Dendritic cell treated with granulocyte-macrophage colony-stimulating factor and Interleukin-4, amounts not matched to agents 40 ng/mL and 50 ng/mL, for 4 days (primary cell): ENCODE measurements at regions not wholly inside any gene's neighbourhood (a gene's known extent, or its start where the extent isn't known, plus 50 kb on each side); places are given as distances from the start of the nearest gene placed in this dataset.

ENCODE experiments used
- H3K27ac Mint-ChIP-seq: one replicate; pipeline ENCODE4 v1.8.0; 2022; ENCODE audit warnings: mild to moderate bottlenecking, mixed read lengths
- H3K27me3 Mint-ChIP-seq: one replicate; pipeline ENCODE4 v1.8.0; 2022; ENCODE audit warnings: mild to moderate bottlenecking, mixed read lengths
- H3K36me3 Mint-ChIP-seq: one replicate; pipeline ENCODE4 v1.8.0; 2022; ENCODE audit warnings: low read depth, mixed read lengths
- H3K4me1 Mint-ChIP-seq: one replicate; pipeline ENCODE4 v1.8.0; 2022; ENCODE audit warnings: low read depth, mixed read lengths
- H3K4me3 Mint-ChIP-seq: one replicate; pipeline ENCODE4 v1.8.0; 2022; ENCODE audit warnings: mild to moderate bottlenecking, moderate library complexity, mixed read lengths
- H3K9me3 Mint-ChIP-seq: one replicate; pipeline ENCODE4 v1.8.0; 2022; ENCODE audit warnings: mixed read lengths
- intact Hi-C: fragments of 100-400 bp; cut with micrococcal nuclease; formaldehyde crosslinking; loops from one replicate; pipeline ENCODE4 v1.15.0; 2022

DNA sequence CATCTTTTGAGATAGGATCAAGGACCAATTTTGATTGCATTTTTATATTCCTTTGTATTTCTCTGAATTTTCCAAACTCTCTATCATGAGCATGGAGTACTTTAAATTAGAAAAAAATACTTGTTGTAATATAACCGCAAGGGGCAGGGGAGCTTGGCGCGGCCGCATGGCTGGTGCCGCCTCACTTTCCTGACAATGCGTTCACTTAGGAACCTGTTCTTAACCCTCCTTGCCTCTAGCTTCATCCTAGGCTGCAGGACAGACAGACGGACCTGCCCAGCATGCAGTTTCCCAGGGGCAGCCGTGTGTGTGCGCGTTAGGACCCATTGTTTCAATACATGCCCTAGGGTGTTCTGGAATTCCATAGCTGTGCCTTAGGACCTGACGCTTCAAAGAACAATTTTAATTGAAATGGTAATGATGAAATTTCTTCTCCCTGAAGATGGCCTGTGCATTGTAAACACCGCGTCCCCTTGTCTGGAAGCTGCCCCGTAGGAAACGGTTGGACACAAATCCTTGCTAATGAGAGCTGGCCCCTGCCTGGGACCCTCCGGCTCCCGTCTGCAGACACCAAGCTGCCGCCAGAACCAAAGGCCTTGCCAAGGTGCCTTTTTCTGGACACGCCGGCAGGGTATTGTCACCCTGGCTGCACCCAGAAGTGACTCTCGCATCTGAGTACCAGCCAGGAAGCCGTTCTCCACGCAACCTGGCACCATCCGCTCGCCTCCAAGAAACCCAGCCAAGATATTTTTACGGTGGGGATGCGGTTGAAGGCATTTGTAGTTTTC is 466.4 kb downstream of the NPHP4 start:
- Mint-ChIP-seq H3K27me3 (peaks cover 7% of the 10 kb centered on the region), H3K4me1 (no peaks in the 10 kb centered on the region), H3K36me3 (no peaks in the 10 kb centered on the region), H3K27ac (no peak overlapping the region), H3K9me3 (no peaks in the 10 kb centered on the region), H3K4me3 (no peak overlapping the region)
- intact Hi-C loops, result no loop called here

DNA sequence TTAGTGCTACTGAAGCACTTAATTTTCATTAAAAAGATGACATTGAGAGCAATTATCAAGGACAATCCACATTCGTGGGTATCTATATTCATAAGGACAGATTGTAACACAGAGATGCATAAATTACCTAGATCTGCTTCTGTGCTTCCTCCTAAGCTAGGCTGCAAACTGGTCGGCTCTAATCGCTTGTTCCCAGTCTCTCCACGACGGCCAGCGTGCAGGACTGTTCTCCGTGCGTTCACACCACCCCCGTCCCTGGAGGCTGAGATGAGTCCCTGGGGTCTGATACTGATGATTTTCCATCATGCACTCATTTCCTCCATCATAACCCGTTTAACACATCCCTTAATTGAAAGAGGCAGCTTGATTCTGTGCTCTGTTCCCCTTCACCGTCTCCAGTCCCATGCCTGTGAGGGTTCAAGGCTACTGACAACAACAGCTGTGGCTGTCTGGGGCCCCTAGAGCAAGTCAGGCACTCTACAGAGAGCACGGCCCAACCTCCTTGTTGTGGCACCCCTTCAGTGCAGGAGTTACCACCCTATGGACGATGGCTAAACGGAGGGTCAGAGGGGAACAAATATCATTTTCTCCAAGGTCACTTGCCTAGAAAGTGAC is 469.6 kb downstream of the NPHP4 start:
- H3K9me3 Mint-ChIP-seq, result no peaks in the 10 kb centered on the region
- intact Hi-C loops, result no loop called here
- no peak overlapping the region for H3K27ac Mint-ChIP-seq
- H3K27me3 Mint-ChIP-seq, result peaks cover 7% of the 10 kb centered on the region
- no peaks in the 10 kb centered on the region for H3K4me1 Mint-ChIP-seq
- no peak overlapping the region for H3K4me3 Mint-ChIP-seq
- H3K36me3 Mint-ChIP-seq, result no peaks in the 10 kb centered on the region

DNA sequence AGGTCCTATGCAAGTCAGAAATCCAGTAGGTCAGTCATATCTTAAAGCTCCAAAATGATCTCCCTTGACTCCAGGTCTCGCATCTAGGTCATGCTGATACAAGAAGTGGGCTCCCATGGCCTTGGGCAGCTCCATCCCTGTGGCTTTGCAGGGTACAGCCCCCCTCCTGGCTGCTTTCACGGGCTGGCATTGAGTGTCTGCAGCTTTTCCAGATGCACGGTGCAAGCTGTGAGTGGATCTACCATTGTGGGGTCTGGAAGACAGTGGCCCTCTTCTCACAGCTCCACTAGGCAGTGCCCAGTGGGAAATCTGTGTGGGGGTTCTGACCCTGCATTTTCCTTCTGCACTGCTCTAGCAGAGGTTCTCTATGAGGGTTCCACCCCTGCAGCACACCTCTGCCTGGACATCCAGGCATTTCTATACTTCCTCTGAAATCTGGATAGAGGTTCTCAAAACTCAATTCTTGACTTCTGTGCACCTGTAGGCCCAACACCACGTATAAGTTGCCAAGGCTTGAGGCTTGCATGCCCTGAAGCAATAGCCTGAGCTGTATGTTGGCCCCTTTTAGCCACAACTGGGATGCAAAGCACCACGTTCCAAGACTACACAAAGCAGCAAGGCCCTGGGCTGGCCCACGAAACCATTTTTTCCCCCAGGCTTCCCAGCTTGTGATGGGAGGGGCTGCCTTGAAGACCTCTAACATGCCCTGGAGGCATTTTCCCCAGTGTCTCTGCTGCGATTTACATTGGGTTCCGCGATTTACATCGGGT is 472.7 kb downstream of the NPHP4 start:
- intact Hi-C loops, result no loop called here
- H3K36me3 Mint-ChIP-seq, result no peaks in the 10 kb centered on the region
- no peaks in the 10 kb centered on the region for H3K9me3 Mint-ChIP-seq
- H3K4me3 Mint-ChIP-seq, result no peak overlapping the region
- peaks cover 7% of the 10 kb centered on the region for H3K27me3 Mint-ChIP-seq
- H3K4me1 Mint-ChIP-seq, result peaks cover under 1% of the 10 kb centered on the region
- no peak overlapping the region for H3K27ac Mint-ChIP-seq

DNA sequence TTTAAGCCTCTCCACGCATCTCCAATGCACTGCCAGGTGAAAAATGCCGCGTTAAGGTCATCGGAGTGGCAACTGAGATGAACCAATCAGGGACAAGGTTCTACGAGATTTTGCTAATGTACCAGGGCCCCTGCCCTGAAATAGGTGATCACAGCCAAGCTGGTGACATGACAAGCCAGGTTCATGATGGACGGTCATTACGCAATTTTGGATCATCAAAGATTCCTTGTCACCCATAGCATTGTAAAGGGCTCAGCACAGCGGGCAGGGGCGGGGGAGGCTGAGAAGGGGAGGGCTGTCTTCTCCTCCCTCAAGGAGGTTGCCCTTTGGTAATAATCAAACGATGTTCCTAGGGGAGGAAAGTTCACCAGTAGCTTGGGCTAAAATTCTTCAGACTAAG is 475.5 kb downstream of the NPHP4 start:
- intact Hi-C loops, result no loop called here
- H3K9me3 Mint-ChIP-seq, result no peaks in the 10 kb centered on the region
- H3K4me3 Mint-ChIP-seq, result no peak overlapping the region
- H3K27me3 Mint-ChIP-seq, result peaks cover 2% of the 10 kb centered on the region
- H3K27ac Mint-ChIP-seq, result no peak overlapping the region
- H3K36me3 Mint-ChIP-seq, result no peaks in the 10 kb centered on the region
- peaks cover 10% of the 10 kb centered on the region for H3K4me1 Mint-ChIP-seq

DNA sequence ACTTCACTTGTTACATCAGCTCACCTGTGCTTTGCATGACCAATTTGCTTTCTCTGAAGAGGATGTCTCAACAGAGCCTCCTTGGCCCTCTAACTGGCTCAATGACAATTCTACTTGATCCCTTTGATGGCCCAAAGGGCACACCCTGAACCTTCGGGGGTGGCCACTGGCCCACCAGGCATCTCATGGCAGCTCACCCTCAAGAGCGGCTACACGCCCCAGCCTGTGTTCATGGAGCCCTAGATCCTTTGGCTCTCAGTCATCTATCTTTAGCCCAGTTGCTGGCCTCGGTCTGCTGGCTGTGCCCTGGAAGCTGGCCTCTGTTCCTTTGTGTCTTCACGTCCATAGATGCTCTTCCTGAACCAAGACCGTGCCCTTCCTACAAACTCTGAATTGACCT is 476.7 kb downstream of the NPHP4 start:
- Mint-ChIP-seq H3K4me3 (no peak overlapping the region), H3K4me1 (peaks cover 10% of the 10 kb centered on the region), H3K27ac (no peak overlapping the region), H3K36me3 (no peaks in the 10 kb centered on the region), H3K27me3 (no peaks in the 10 kb centered on the region), H3K9me3 (no peaks in the 10 kb centered on the region)
- intact Hi-C loops, result no loop called here

DNA sequence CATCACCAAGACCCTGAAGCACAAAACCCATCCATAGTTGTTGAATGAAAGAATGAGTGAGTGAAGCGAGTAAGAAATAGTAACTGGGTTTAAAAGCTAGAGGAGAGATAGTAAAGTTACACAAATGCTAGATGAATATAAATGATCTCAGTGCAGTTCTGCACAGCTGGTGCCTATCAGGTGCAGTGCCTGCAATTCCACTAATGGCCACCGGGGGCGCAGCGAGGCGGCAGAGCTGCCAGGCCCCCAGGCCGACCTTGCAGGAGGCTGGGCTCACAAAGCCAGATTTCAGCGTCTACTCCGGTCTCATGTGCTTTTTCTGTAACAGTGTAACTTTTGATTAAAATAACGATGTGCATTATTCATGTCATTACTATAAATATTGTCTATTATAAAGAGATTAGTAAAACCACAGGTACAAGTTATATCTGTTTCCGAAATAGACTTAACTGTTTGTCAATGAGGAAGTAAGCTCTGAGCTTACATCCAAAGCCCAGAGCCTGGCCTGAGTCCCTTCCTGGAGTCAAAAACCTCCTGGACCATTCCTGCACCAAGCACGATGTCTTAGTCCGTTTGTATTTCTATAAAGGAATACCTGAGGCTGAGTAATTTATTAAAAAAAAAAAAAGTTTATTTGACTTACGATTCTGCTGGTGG is 477.6 kb downstream of the NPHP4 start:
- H3K27ac Mint-ChIP-seq, result no peak overlapping the region
- H3K36me3 Mint-ChIP-seq, result no peaks in the 10 kb centered on the region
- no peaks in the 10 kb centered on the region for H3K9me3 Mint-ChIP-seq
- H3K4me1 Mint-ChIP-seq, result peaks cover 10% of the 10 kb centered on the region
- intact Hi-C loops, result loop anchor here (5.0 kb wide), 2 partner anchors 403 to 463 kb away; no protein-coding TSS in a partner anchor
- H3K27me3 Mint-ChIP-seq, result no peaks in the 10 kb centered on the region
- no peak overlapping the region for H3K4me3 Mint-ChIP-seq

DNA sequence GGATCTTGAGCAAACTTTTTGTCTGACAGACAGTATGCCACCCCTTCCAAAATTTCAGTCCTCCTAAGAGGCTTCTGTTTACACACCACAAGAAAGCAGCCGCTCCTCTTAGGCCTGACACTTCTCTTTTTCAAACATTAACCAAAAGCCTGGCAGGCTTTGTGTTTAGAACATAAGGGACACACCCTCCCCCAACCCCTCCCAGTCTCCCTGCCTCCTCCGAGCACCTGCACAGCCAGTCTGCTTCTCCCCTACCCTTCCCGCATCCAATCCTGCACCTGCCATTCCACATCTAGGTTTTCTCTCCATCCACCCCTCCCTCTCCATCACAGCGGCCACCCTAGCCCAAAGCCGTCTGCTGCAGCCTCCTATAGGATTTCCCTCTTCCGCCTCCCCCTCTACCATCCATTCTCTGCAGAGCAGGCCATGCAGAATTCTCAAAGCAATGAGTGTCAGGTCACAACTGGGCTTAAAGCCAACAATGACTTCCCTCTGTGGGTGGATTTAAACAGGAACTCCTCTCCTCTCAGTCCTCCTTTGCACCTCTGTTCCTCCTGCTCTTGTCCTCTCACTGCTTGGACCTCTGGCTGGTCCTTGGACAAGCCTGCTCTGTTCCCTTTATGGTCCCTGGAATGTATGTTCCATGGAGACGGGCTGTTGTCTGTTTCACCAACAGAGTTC is 478.2 kb downstream of the NPHP4 start:
- intact Hi-C loops, result loop anchor here (5.0 kb wide), 2 partner anchors 403 to 463 kb away; no protein-coding TSS in a partner anchor
- Mint-ChIP-seq H3K36me3 (no peaks in the 10 kb centered on the region), H3K4me3 (no peak overlapping the region), H3K9me3 (no peaks in the 10 kb centered on the region), H3K27me3 (no peaks in the 10 kb centered on the region), H3K27ac (no peak overlapping the region), H3K4me1 (peaks cover 10% of the 10 kb centered on the region)

DNA sequence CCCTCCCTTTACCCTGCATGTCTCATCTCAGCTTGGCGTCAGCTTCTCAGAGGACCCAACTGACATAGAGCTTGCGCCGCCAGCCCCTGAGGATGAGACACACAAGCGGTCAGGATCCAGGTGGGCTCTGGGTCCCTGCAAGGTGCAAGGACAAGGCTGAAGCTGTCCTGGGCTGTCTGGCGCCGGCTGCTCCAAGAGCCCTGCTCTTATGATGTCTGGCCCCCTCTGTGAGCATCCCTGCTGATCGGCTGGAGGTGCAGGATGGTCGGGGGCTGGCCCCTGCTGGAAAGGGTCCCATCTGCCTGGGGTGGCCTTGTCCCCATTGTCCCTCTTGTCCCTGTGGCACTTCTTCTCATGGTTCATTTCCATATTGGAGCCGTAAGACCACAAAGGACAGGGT is 479.0 kb downstream of the NPHP4 start:
- Mint-ChIP-seq H3K4me3 (no peak overlapping the region), H3K27me3 (no peaks in the 10 kb centered on the region), H3K4me1 (peaks cover 10% of the 10 kb centered on the region), H3K27ac (no peak overlapping the region), H3K9me3 (no peaks in the 10 kb centered on the region), H3K36me3 (no peaks in the 10 kb centered on the region)
- intact Hi-C loops, result loop anchor here (5.0 kb wide), 2 partner anchors 404 to 464 kb away; no protein-coding TSS in a partner anchor

DNA sequence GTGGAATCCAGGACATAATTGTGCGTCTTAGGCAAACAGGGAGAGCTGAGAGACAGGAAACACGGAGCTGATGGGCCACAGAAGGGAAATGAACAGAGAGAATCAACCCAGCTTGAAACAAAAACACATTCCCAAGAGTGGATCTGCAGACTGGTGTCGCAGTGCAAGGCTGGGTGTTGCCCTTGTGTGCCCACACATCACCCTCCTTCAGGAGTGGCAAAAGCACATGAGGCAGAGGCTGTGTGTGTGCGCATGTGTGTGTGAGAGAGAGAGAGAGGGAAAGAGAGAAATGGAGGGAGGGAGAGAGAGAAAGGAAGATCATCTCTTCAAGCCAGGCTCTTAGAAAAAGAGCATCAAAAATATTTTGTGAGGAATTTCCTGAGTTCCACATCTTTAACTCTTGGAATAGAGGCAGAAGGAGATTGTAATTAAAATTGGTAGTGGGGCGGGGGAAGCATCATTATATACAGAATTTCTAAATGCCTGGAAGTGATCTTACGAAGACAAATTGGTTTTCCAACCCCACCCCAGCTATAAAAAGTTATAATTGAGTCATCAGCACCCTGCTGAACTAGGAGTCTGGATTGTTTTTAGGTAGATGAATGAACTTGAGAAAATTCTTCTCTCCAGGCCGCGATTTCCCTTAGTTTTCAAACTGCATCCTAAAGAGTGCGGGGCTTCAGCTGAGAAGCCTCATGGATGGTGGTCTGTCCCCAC is 480.7 kb downstream of the NPHP4 start:
- H3K4me3 Mint-ChIP-seq, result no peak overlapping the region
- no peak overlapping the region for H3K27ac Mint-ChIP-seq
- intact Hi-C loops, result loop anchor here (5.0 kb wide), 2 partner anchors 406 to 466 kb away; no protein-coding TSS in a partner anchor
- H3K36me3 Mint-ChIP-seq, result no peaks in the 10 kb centered on the region
- H3K9me3 Mint-ChIP-seq, result no peaks in the 10 kb centered on the region
- peaks cover 10% of the 10 kb centered on the region for H3K4me1 Mint-ChIP-seq
- H3K27me3 Mint-ChIP-seq, result no peaks in the 10 kb centered on the region

DNA sequence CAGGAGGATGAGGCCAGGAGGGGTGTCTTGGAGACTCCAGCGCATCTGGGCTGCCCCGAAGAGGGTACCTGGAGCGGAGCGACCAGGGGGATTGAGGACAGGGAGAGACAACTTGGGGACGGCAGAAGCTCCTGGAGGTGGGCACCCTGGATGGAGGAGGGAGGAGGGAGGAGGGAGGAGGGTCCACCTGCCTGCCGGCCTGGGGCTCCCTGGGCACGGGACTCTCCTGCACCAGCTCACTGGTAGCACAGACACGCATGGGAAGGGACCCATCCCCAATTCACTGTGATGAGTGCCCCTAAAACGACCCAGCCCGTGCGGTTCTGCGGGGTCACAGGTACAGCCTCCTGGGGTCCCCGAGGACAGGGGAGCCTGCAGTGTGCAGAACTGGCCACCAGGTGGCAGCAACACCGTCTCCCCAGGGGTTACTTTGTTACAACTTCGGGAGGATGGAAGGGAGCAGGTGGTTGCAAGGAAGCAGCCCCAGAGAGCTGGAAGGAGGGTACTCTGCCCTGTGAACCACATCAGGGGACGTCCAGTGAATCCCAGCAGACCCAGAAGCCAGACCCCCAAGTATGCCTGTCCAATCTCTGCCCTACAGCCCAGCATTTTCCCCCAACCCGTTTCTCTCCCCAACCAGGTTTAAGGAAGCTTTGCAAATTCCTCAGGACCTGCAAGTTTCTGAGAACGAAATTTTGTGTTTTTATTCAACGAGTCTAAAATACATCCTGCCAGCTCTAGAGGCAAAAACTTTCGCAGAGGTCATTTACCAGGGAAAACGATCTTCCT is 482.4 kb downstream of the NPHP4 start:
- Mint-ChIP-seq H3K4me1 (peaks cover 10% of the 10 kb centered on the region), H3K27me3 (no peaks in the 10 kb centered on the region), H3K36me3 (no peaks in the 10 kb centered on the region), H3K4me3 (no peak overlapping the region), H3K27ac (no peak overlapping the region), H3K9me3 (no peaks in the 10 kb centered on the region)
- intact Hi-C loops, result loop anchor here (5.0 kb wide), 2 partner anchors 407 to 467 kb away; no protein-coding TSS in a partner anchor

DNA sequence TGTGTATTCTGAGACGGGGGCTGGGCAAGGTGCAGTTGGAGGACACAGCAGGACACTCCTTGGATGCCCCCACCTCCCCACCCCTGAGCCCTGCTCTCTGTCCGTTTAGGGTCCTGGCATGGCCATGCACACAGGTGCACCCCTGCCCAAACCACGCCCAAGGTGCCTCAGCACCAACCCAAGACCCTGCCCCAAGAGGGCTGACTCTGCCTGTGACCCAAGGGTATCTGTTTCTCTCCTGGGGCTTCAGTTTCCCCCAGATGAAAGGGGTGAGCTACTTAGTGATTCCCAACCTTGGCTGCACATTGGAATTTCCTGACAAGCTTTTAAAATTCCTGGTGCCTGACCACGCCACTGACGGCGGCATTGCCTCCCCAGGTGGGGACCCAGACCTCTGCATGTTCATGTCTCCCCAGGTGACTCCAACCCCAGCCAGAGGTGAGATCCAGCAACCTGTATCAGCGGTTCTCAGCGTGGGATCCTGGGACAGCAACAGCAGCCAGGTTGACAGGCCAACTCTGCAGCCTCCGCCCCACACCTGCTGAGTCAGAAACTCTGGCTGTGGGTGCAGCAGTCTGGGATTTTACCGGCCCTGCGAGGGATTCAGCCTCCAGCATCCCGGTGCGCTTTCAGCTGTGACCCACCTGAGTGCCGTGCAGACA is 483.4 kb downstream of the NPHP4 start:
- peaks cover 2% of the 10 kb centered on the region for H3K4me1 Mint-ChIP-seq
- H3K27me3 Mint-ChIP-seq, result peaks cover 2% of the 10 kb centered on the region
- no peak overlapping the region for H3K4me3 Mint-ChIP-seq
- no peaks in the 10 kb centered on the region for H3K9me3 Mint-ChIP-seq
- no peak overlapping the region for H3K27ac Mint-ChIP-seq
- intact Hi-C loops, result no loop called here
- no peaks in the 10 kb centered on the region for H3K36me3 Mint-ChIP-seq

DNA sequence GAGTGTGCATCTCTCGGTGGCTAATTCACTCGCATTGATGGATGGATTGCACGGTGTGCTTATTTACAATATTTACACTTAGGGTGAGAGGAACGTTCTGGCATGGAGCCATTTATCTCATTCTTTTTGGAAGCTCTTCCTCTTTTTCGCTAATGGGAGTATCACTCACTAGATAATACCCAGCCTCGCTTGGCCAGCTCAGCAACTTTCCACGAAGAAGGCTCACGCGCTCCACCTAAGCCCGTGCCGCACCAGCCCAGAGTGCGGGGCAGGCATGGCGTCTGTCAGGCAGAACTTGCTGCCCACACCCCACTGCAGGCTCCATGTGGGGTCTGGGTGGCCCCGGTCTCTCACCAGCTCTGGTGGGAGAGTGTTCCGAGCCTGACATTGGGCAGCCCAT is 484.9 kb downstream of the NPHP4 start:
- H3K4me3 Mint-ChIP-seq, result no peak overlapping the region
- peaks cover 3% of the 10 kb centered on the region for H3K27me3 Mint-ChIP-seq
- no peaks in the 10 kb centered on the region for H3K36me3 Mint-ChIP-seq
- no peaks in the 10 kb centered on the region for H3K4me1 Mint-ChIP-seq
- intact Hi-C loops, result no loop called here
- no peak overlapping the region for H3K27ac Mint-ChIP-seq
- H3K9me3 Mint-ChIP-seq, result no peaks in the 10 kb centered on the region
